COLO668 (cell line): ENCODE measurements at regions not wholly inside any gene's neighbourhood (a gene's known extent, or its start where the extent isn't known, plus 50 kb on each side); places are given as distances from the start of the nearest gene placed in this dataset.
"Not testable (repeated sequence)": the region's sequence is repeated elsewhere in the genome, so short reads cannot be mapped to it uniquely, and the experiment has no call there.

Source experiments
- DNase-seq: peaks from one replicate; lab custom pipeline; 2025; ENCODE audit not compliant: unreplicated experiment; lab: John Stamatoyannopoulos, UW

DNA sequence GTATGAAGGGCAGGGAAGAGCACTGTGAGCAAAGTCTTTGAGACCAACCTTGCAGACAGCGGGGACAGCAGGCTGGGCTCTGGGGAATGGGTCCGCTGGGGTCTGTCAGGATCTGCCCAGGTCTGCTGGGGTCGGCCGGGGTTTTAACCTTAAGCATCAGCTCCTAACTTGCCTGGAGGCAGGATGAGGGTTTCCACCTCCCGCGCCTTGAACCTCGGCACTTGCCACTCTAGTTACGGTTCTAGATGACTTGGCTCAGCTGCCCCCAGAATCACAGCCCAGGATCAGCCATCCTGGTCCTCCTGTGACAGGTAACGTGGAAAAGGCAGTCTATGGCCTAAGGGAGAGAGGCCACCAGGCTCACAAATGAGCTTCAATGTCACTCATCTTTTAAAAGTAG is 50.4 kb upstream of the CACUL1 start:
- no peak for DNase-seq

DNA sequence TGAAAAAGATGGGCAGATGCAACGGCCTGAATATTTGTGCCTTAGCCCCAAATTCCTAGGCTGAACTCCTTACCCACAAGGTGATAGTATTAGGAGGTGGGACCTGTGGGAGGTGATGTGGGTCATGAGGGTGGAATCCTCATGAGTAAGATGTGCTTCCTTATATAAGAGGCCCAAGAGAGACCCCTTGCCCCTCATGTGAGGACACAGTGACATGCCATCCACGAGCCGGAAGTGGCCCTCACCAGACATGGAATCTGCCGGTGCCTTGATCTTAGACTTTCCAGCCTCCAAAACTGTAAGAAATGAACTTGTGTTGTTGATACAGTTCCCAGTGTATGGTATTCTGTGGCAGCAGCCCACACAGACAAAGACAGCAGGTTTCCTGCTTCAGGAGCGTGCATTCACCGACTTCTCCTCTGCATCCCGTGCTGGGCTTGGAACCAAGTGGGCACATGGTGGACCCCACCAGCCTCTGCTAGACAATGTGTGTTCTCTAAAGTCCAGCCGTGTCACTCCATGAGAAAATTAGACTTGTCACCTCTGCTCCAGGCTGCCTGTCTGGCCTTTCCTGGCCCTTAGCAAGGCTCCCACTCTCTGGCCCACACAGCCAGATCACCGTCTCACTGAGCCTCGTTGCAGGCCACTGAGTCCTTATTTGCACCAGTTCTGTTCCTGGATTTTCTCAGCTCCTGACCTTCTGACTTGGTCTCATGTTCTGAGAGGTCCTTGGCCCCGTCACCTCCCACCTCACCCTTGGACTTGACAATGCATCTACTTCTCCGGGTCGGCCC is 52.9 kb upstream of the CACUL1 start:
- DNase-seq: no peak

DNA sequence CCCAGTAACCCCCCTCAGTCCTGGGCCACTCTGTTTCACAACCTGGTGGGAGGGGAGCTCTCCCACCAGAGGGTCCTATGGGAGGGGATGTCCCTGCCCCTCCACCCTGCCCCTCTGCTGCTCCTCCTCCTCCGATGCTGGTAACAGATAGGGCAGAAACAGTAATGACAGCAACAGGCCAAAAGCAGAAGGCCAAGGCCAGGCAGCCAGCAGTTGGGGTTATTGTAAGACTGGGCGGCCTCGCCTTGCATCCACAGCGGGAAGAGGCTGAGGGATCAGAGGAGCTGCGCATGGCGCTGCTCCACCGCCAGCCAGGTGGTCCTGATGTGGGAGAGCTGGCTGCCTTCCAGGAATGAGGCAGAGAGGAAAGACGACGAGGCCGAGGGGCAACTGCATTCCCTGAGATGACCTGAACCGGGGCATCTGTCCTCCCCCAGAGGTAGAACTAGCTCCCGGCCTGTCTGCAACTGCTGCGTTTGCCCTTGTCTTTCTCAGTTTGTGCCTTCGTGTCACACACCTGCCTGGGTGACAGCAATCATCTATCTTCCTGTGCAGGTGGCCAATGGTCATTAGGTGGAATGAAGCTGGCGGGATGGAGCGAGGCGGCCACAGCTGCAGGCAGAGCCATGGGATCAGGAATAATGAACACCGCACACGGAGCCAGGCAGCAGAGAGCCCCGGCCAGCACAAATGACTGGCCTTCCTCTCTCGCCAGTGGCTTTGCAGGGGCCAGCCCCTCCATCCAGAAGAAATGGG is 54.0 kb upstream of the CACUL1 start:
- DNase-seq: peak; percentile 46

DNA sequence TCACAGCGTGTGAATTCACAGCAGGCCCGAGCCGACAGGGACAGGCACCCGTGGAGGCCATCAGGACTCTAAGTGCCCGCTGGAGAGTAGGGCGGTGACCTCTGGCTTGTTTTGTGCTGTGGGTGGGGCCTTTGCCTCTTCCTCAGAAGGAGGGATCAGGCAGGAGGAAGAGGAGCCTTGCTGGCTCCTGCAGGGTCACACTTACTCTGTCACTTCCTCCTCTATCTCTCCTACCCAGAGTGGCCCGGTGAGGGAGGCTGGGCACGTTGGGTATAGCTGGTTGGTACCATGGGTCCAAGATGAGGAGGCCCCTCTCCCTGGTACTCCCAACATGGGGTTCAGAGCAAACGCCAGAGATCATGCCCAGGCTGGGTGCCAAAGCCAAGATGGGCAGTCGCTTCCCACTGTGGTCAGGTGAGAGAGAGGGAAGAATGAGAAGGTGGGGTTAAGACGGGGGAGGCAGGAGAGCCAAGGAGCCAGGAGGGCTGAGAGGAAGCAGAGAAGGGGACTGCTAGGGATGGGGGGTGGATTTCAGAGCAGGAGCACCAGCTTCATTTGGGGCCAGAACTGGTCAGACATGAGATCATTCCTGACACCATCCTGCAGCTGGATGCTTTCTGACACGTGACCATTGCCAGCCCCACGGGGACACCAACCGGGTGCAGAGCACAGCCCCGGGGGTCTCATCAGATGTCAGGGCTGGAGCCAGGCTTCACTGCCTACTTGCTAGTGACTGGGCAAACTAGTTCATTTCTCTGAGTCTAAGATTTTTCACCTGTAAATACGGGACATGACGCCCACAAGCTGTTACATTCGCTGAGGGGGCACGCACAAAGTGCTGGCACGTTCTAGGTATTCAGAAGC is 54.8 kb upstream of the CACUL1 start:
- DNase-seq: no peak

DNA sequence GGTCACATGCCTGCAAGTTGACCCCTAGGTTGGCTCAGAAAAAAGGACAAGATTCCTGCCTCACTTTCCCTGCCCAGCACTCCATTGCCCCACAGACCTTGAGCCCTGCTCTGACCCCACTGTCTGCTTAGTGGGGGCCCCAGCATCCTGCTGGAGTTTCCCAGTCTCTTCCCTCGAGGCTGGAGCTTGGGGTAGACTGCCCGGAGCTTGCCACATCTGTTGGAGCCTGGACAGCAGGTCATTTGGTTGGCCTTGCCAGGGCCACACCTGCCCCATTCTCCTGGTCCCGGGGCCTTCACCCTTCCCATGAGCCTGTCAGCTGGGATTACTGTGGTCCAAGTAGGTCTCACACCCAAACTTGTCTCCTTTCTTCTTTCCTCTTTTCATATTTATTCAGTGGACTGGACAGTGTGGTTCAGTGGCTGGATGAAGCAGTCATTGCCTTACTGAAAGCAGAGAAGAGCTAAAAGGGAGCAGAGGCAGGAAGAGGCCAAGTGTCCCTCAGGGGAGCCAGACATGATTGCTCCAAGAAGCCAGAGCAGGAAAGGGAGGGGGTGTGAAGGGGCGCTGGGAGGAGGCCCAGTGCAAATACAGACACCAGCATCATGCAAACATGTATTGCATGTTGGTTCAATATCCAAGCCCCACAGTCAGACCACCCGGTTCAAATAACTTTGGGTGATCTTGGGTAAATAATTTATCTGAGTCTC is 56.2 kb upstream of the CACUL1 start:
- DNase-seq: no peak

DNA sequence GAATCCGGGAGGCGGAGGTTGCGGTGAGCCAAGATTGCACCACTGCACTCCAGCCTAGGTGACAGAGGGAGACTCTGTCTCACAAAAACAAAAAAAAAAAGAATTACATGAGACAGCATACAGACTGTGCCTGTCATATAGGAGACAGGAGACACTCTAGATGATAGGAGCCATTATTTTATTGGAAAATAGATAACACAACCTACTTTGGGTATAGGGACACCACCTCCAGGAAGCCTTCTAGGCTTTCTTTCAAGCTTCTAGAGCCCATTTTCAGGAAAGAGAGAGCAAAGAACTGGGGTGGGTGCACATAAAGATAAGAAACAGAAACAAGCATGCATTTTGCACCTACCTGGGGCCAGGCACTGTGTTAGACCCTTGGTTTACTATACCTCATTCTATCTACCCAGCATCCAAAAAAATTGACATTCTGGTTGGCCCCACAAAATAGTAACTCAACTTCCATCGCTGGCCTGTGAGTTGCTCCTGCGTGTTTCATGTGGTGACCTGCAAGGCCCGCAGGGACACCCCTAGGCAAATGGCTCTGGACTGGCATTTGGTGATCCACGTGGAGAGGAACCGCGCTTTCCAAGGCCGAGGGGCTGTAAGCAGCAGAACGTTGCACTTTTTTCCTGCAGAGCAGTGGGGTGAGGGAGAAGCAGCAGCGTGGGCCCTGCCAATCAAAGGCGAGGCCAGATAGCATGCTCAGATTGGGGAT is 57.1 kb upstream of the CACUL1 start:
- no peak for DNase-seq

DNA sequence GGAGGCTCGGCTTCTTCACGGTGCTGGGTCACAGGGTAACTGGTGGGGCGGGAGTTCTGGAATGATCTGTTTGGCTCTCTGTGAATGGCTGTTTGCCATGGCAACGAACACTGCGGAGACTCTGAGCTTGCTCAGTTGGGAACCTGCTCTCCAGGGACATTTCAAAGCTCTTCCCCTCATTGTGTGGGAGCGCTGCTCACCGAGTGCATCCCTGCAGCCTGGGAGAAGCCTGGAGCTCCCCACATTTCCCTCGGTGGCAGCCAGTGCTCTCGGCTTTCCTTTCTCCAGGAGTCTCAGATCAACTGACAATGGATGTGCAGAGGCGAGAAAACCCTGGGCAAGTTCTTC is 57.6 kb upstream of the CACUL1 start:
- DNase-seq: no peak

DNA sequence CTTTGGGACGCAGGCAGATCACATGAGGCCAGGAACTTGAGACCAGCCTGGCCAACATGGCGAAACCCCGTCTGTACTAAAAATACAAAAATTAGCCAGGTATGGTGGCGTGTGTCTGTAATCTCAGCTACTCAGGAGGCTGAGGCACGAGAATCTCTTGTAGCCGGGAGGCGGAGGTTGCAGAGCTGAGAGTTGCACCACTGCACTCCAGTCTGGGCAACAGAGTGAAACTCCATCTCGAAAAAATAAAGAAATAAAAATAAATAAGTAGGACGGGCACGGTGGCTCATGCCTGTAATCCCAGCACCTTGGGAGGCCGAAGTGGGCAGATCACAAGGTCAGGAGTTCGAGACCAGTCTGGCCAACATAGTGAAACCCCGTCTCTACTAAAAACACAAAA is 58.2 kb upstream of the CACUL1 start:
- DNase-seq: not testable (repeated sequence)

DNA sequence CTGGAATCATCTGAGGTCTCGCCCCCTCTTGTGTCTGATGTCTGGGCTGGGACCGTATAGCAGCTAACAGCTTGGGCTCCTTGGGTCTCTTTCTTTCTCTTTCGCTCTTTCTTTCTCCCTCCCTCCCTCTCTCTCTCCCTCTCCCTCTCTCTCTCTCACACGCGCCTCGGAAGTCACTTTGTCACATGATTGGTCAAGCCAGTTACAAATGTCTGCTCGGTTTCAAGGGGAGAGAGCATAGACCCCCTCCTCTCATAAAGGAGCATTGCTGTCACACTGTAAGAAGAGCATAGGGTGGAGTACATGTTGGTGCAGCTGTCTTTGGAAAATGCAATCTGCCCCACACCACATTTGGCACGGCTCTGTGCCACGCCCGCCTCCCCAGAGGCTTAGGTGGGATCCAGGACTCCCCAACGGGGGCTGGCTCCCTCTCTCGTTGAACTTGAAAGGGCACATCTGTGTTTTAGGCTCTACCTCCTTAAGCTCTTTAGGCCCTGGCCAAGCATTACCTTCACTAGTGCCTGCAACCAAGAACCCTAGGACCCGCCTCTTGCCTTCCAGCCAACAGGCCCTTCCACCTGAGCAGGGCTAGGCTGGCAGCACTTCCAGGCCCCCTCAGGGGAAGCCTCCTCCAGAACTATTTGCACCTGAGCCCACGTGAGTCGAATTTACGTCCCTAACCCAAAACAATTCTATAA is 61.9 kb upstream of the CACUL1 start:
- no peak for DNase-seq

DNA sequence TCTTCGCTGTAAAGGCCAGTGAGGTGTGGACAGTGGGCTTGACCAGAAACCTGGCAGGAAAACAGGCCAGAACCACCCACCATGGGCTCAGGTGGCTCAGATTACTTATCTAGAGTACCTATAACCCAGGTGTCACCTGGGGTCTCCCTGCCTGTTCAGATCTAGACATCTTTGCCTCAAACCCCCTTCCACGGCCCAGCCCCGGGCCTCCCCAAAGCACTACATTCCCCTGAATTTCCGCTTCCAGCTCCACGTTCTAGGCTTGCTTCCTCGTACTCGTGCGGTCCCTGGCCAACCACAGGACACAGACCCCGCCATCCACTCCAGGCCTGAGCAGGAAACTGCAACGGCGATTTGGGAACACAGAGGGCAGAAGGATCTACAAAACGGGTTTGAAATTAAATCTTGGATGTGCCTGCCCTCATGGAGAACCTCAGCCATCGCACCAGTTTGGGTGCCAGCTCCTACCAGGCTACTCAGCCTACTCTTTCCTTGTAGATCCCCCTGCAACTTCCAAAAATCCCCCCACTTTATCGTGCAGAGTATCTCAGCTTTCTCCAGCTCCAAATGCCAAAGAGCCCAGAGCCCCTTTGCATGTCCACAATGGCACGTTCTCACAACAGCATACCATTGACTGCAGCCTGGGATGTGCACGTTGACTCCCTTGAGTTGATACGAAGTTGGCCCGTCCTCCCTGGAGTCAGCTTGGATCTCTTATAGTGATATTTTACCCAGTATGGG is 62.7 kb upstream of the CACUL1 start:
- DNase-seq: no peak

DNA sequence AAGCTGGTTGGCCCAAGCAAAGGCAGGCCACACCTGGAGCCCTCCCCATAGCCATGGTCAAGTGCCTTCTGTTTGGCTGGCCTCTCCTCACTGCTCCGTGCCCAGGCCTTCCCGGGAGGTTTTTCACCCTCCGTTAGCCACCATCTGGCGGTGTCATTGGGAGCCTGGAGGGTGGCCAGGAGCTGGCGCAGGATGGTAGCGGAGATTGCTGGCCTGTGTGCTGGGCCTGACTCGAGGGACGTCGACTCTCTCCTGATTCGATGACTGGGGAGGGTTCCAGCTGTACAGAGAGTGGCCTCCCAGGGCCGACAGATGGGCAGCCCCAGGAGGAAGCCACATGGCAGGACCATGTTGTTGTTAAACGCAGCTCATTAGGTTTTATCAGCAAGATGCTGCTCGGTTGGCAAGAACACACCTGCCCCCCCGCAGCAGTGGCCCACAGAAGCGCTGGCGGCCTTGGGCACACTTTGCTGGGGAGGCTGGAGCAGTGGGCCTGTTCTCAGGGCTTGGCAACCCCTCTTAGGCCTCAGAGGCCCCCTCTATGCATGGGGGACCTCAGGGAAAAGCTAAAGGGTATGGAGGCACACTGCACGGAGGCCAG is 64.0 kb upstream of the CACUL1 start:
- DNase-seq: peak; percentile 74

DNA sequence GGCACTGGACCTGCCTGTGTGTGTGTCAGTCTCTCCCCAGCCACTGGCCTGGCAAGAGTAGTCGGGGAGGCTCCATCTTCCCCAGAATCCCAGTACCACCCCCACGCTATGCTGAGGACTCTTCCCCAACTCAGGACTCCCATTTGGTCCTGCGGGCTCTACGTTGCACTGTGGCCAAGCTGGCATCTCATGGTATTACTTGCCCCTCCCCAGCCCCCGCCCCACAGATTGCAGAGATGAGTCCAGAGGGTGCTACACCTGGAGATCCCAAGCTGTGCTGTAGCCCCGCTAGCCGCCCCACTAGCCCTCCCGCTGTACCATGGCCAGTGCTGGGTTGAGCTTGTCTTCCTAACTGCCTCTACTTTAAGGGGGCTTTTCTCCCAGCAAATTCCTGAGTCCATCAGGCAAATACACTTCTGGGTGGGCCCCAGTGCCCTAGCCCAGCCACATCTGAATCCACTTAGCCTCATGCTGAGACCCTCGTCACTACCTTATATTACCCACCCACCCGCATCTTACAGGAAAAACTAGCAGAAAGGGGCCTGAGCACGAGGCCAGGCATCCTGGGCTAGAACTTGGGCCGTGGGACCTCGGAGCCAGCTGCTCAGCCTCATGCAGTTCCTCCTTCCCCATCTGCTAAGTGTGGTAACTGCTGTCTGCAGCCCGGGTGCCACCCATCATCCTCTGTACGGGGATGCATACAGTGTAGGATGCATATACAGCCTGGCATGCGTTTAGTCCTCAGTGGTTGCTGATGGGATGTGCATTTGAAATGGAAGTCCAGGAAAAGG is 65.8 kb upstream of the CACUL1 start:
- no peak for DNase-seq

DNA sequence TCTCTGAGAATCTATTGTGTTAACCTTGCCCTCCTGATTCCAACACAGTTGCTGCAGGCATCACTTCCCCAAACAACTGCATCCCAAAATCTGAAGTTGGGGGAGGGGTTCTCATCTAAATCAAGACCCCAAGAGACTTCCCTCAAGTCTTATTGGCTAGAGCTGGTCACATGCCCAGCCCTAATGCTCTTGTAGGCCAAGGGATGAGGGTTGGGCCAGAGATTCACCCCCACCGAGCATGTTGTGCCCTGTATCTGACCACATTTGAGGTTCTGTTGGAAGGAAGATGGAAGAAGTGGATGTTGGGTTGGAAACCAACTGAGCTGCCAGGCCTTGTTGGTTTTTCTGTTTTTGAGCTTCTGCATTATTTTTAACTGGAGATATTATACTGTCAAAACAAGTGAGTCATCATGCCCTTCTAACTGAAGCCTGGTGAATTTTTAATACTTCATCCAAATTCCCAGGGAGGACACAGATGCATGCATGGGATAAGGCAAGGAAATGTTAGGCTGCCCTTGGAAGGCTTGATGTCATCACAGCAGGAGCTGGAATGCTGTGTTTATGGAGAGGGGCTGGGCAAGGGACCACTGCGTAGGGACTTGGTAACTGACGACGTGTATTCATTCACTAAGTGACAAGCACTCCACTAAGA is 68.6 kb upstream of the CACUL1 start:
- DNase-seq: no peak

DNA sequence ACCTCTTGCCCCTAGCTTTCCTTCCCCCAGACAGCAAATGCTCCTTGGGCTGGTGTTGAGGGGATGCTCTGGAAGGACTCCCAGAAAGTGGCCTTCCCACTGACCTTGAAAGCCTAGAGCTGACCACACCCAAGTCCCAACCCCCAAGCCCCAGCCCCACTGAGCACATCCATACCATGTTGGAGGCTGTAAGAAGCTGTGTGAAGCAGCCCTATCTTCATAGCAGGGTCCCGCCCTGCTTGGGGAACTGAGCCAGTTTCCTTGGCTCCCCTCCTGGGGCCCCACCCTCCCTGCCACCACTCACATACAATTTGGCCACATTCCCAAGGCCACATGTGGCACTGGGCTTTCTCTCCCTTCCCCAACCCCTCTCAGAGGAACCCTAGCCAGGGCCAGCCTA is 72.3 kb upstream of the CACUL1 start:
- DNase-seq: no peak

DNA sequence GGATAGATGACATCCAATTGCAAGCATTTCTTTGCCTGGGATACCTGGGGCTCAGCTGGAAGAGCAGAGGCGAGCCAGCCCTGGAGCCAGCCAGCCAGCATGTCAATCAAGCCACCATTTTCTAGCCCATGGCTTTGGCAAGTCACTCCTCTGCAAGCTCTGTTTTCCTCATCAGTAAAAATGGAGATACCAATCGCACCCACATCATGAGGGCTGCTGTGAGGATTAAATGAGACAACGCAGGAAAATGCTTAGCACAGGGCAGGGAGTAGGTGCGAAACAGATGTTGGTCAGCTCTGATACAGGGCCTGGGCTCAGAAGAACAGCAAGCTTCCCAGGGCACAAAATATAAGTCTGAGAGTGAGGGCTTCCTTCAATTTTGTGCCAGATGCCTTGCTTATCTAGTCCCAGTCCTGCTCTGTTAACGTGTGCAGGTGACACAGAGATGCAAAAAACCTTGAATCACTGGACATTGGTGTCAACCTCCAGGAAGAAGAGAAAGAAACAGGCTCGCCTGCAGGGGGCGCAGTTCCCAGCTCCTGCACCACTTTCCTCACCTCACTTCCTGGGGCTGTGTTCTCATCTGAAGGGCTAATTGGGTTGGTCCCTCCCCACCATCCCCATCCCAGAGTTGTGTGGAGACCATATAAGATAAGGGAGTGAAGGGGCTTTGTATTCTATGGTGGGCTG is 72.8 kb upstream of the CACUL1 start:
- DNase-seq: no peak

DNA sequence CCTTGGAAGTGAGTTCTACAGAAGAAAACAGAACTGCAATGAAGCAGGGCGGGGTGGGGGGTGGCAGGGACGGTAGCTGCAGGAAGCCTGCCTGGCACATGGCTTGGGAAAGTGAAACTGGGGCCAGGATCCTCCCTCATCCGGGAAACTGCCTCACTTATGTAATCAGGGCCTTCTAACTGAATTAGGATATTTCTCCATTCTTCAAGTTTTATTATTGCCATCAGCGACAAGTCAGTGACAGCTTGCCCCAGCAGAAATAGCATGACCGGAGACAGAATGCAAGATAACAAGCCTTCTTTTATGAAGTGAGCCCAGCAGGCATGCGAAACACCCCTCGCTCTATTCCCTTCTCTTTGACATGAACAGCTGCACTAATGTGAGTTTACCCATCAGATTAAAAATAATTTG is 77.5 kb upstream of the CACUL1 start:
- DNase-seq: no peak

DNA sequence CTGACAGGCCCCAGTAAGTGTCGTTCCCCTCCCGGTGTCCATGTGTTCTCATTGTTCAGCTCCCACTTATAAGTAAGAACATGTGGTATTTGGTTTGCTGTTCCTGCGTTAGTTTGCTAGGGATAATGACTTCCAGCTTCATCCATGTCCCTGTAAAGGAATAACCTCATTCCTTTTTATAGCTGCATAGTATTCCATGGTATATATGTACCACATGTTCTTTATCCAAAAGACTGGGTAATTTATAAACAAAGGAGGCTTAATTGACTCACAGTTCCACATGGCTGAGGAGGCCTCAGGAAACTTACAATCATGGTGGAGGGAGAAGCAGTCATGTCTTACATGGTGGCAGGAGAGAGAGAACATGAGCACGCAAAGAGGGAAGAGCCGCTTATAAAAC is 79.6 kb upstream of the CACUL1 start:
- DNase-seq: not testable (repeated sequence)
